UCSD-AML1 (cell line): ENCODE measurements at regions not wholly inside any gene's neighbourhood (a gene's known extent, or its start where the extent isn't known, plus 50 kb on each side); places are given as distances from the start of the nearest gene placed in this dataset.
"Not testable (repeated sequence)": the region's sequence is repeated elsewhere in the genome, so short reads cannot be mapped to it uniquely, and the experiment has no call there.

Experiments
- DNase-seq: peaks from one replicate; lab custom pipeline; 2025; ENCODE audit not compliant: unreplicated experiment; lab: John Stamatoyannopoulos, UW

DNA sequence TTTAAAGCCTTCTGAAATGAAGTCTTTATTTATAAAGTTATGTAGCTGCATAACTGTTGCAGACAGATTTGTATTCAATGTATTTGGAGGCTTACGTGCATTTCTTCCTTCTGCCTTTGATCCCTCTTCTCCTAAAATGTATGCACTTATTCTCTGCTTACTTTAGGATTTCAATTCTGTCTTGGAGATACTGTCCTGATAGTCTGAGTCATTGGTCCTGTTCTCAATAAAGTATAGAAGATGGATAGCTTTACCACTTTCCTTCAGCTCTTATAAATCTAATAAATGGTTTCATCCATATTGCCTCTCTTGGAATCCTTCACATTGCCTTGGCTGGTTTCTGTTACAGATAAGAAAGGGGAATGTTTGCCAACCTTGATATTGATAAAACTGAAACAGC lies 430.1 kb upstream of the CAMK1G start:
- no peak for DNase-seq

DNA sequence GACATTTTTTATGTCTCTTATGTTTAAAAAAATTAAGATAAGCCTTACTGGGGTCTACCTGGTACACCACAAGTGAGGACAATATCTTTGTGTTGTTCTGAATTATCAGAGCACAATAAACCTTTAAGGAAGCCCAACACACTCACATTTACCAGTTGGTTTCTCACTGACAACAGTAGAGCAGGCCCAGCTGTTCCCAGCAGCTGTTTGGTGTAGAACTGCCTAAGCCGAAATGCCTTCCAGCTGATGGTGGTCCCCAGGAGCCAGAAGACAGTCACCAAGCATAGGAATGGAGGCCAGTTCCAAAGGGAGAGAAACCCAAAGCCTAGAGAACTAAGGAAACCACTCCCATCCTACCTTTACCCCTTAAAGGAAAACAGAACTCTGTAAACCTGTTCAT lies 428.6 kb upstream of the CAMK1G start:
- no peak for DNase-seq

DNA sequence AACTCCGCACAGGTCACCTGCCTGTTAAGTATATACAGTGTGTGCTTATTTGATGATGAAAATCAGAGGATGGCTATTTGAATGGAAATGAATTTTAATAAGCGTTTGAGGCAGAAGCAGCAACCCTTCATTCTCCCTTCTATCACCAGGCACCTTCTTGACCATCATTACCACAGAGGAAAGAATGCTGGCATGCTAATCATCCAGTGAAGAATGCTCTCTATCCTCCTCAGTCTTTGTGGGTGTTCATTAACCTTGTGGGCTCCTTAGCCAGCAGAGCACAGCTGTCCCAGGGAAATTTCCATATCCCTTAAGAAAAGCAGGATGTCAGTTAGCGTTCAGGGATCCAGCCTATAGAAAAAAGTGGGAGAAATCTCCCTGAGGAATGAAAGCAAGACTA lies 428.0 kb upstream of the CAMK1G start:
- DNase-seq: no peak

DNA sequence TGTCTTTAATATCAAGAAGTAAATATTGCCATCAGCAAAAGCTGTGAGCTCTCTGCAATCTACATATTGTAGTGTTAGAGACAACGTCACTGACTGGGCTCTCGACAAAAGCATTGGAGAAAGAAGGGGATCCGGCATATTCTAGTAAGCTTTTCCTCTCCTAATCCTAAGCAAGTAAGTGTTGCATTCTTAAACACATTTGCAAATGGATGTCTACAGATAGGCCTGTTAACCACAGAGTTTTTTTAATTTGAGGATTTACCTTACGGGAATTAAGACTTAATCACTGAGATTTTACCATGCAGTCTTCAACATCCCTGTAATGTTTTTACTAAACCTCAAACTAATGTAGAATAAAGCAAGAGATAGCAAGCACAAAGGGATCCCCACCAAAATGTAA lies 426.5 kb upstream of the CAMK1G start:
- DNase-seq: no peak

DNA sequence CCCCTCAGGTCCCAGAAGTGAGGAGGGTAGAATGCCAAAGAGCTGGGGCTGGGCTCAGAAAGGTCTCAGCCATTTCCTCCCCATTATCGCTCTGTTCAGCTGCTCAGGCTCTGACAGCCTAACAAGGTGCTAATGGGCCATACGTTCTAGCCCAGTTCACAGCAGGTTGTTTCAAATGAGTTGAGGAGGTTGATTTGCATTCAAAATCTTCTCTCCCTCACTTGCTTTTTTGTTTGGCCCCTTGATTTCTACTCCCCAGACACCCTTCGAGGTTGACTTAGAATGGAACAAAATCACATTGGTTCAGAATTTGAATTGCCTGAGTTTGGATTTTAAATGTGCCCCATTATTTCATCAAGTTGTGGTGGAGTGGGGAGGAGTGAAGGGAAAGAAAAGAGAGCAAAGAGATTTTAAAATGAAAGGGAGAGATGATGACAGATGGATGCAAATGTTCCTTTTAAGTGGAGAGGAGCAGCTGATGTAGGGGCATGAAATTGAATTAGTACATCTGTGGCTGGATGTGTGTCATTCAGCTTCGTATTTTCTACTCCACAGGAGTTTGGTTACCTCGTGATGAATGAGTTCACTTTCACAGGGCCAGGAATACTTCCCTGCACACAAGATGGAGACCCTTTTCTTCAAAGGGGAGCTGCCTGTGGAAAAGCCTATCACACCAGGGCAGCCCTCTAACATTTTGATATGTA lies 425.8 kb upstream of the CAMK1G start:
- DNase-seq: no peak

DNA sequence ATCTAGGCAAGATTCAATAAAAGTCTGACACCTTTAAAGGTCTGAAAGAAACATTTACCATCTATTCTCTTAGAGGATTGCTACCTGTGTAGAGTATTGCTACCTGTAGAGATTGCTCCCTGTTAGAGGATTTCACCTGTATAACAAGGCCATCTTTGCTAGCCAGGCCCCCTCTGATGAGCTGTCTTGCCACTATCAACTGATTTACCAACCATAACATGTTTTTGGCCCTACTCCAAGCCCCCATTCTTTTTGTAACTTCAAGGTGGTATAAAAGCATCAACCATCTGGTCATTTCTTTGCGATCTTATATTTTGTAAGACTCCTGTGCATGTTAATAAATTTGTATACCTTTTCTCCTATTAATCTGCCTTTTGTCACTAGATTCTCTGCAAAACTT lies 424.7 kb upstream of the CAMK1G start:
- DNase-seq: no peak

DNA sequence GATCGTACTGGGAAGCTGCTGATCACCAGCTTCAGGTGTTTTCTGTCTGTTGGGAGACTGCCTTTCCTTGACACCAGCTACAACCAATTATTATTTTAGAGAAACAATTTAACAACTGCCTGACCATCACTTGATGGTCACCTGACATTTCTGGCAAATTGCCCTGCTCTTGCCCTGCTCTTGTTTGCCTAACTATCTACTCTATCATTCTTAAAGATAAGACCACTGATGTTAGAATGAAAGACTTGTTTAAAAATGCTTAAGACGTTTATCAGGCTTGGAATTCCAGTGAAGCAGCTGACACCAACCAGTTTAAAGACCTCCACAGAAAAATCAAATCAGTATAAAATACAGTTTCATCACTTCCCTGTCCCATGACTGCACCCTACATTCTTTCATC lies 423.3 kb upstream of the CAMK1G start:
- DNase-seq: no peak

DNA sequence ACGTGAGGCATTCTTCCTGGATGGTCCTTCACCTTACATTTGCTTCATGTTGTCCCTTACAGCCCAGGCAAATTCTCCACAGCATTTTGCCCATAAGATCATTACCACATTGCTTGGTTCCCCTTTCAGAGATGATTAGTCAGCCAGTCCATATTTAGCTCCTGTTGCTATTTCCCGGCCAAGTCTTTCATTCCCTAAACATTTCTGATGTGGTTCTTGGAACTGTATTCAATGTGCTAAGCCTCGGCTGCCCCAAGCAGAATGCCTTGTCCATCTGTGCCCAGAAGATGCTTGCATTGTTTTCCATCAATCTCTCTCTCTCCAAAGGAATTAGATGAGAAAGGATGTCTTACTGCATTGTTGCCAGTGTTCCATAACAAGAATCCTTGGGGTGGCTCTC lies 420.9 kb upstream of the CAMK1G start:
- no peak for DNase-seq

DNA sequence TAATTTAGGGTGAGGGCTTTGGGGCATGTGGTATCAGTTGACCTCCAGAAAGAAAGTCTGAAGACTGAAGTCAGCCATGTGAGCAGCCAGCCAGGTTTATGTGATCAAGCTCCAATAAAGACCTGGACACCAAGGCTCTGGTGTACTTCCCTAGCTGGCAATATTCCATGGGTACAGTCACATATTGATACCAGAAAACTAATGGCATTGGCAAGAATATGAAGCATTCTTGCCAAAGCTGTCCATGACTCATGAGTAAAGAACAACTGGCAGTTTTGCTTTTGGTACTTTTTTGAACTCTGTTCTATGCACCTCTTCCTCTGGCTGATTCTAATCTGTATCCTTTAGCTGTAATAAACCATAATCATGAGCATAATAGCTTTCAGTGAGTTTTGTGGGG lies 415.3 kb upstream of the CAMK1G start:
- no peak for DNase-seq

DNA sequence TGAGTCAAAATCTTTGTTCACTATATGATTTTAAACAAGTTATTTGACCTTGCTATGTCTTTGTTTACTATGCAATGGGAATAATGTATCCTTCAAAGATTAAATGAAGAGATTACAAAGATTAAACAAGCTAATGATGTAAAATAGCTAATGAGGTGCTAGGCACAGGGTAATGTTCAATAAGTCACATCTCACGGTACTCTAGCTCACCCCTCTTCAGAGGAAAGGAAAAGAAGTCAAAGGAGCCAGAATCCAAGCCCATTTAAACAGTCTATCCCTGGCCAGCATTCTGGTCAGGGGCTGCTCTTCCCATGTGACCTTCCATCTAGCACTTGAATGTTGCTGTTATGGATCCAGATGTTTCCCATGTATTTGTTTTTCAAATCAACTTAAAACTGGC lies 412.4 kb upstream of the CAMK1G start:
- no peak for DNase-seq

DNA sequence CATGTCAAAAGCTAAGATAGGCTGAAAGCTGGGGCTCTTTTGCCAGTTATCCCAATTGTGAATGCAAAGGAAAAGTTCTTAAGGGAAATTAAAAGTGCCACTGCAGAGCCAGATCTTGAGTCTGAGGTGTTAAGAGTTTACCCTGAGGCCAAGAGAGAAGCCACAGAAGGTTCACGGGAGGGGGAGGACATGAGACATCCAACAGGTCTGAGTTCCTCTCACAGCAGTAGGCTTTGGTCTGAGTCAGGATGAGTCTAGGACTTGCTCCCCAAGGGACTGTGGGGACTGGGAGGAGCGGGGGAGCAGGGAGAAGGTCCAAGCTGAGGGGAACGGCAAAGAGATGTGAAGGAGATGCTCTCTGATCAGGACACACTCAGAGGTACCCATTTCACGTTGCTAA lies 411.2 kb upstream of the CAMK1G start:
- no peak for DNase-seq

DNA sequence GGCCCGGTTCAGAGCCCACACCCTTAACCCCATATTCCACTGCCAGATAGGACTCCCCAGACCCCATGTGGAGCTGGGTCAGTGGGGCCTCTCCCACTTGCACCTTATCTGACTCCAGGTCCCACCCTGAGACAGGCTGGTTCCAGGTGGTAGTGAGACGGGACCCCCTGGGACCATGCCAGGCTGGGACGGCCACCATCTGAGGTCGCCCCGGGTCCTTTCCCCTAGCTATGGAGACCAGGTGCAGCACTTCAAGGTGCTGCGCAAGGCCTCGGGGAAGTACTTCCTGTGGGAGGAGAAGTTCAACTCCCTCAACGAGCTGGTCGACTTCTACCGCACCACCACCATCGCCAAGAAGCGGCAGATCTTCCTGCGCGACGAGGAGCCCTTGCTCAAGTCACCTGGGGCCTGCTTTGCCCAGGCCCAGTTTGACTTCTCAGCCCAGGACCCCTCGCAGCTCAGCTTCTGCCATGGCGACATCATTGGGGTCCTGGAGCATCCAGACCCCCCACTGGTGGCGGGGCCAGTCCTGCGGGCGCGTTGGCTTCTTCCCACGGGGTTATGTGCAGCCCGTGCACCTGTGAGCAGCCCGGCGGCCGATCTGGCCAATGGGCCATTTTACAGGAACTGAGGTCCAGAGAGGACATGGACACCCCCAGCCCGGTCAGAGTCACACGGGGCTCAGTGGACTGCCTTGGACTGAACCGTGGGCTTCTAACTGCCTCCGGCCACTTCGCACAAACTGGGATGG lies 410.5 kb upstream of the CAMK1G start:
- DNase-seq: not testable (repeated sequence)

DNA sequence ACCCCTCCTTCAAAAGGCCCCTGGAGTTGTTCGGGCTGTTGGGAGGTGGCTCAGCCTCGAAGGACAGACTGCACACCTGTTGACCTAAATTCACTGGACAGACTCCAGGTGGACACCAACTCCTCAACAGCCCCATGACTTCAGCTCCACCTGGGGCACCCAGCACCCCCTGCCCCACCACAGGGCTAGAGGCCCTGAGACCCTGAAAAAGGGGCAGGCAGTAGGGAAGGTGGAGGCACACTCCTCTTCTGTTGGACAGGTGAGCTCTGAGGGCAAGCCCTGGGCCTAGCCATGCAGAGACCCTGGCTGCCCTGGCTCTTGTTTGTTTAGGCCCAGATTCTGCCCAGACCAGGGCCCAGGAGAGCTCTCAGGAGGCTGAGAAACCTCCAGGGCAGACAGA lies 409.7 kb upstream of the CAMK1G start:
- not testable (repeated sequence) for DNase-seq

DNA sequence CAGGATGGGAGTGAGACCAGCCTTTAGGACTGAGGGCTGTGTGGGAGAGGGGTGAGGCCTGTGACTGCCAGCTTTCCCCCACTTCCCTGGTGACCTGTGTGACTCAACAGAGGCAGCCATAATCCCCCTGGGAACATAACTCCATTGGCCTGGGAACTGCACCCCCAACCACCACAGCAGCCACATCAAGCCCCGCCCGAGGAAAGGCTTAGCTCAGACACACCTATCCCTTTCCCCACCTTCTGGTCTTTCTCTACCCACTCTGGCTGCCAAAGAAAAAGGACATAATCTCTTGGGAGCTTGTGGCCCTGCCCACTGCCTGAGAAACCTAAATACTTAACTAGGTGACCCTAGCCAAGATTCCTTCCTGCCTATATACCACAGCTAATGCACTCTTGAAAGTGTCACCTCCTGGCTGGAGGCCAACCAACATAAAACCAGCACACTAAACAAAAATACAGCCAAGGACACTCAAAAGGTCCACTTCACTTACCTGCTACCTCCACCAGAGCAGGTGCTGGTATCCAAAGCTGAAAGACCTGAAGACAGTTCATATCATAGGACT lies 406.6 kb upstream of the CAMK1G start:
- no peak for DNase-seq

DNA sequence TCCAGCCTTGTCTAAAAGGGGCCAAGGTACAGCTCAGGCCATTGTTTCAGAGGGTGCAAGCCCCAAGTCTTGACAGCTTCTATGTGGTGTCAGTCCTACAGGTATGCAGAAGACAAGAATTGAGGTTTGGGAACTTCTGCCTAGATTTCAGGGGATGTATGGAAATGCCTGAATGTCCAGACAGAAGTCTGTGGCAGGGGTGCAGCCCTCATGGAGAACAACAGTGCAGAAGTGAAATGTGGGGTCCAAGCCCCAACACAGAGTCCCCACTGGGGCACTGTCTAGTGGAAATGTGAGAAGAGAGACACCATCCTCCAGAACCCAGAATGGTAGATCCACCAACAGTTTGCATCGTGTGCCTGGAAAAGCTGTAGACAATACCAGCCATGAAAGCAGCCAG lies 400.3 kb upstream of the CAMK1G start:
- DNase-seq: no peak

DNA sequence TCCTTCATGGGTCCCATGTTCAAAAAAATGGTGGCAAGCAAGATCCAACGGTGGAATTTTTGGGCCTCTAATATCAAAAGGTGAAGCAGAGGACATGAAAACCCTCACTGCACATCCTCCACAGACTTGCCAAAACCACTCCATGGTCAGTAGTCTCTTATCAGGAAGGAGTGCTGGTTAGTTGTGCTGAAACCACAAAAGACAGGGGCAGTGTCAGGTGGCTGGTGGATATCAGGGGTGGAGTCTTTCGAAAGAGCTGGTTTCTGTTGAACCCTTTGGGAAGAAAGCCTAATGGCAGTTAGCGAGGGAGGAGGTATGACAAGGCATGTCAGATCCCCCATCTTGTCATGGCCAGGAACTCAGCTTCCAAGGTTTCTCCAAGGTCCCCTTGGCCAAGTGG lies 395.9 kb upstream of the CAMK1G start:
- no peak for DNase-seq

DNA sequence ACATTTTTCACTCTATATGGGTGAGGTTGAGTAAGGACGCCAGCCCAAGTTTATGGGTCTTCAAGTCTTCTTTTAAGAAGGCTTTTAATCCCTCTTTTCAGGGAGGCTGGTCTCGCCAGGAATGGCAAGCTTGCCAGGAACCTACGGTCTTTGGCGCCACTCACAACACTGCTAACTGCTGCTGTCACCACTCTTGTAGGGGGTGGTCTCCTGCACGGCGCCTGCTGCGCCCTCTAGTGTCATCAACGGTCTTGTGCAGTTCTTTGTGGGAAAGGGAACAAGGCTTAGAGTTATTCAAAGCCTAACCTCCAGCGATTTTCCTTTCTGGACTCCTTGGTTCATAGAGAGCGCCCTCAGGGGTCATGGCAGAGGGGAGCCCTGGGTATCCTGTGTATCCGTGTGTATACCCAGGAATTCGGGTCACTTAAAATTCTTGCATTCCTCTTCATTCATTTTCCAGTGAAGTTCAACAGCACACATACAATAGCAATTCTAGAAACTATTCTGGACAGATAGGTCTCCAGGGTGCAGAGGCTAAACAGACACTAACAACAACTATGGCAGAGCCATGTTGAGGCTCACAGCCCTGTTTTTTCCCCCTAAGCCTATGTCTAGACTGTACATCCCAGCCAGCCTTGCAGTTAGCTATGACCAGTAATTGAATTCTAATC lies 392.8 kb upstream of the CAMK1G start:
- DNase-seq: peak; percentile 36

DNA sequence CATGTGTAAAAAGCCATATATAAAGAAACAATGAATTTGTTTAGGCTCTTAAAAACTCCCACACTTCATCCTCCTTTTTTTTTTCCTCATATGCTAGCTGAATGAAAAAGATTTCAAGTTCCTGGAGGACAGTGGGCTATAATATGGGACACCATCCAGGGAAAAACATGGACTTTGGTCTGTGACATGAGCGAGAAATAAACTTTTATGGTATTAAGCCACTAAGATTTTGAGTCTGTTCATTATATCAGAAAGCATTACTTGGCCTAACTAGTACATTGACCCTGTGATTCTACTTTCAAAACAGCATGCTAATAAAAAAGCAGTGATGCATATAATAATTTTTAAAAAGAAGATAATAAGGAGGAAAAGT lies 392.3 kb upstream of the CAMK1G start:
- DNase-seq: no peak

DNA sequence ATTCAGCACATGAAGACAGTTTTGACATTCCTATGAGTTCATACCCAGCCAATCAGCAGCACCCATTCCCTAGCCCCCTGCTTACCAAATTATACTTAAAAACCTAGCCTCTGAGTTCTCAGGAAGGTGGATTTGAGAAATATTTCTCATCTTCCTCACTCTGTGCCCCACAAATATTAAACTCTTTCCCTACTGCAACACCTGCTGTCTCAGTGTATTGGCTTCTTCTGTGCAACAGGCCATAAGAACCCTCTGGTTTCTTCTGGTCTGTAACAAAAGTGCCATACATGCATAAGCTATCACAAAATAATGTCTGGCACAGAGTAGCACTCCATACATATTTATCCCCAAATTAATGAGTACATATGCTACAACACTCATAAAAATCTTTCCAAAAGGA lies 387.4 kb upstream of the CAMK1G start:
- no peak for DNase-seq

DNA sequence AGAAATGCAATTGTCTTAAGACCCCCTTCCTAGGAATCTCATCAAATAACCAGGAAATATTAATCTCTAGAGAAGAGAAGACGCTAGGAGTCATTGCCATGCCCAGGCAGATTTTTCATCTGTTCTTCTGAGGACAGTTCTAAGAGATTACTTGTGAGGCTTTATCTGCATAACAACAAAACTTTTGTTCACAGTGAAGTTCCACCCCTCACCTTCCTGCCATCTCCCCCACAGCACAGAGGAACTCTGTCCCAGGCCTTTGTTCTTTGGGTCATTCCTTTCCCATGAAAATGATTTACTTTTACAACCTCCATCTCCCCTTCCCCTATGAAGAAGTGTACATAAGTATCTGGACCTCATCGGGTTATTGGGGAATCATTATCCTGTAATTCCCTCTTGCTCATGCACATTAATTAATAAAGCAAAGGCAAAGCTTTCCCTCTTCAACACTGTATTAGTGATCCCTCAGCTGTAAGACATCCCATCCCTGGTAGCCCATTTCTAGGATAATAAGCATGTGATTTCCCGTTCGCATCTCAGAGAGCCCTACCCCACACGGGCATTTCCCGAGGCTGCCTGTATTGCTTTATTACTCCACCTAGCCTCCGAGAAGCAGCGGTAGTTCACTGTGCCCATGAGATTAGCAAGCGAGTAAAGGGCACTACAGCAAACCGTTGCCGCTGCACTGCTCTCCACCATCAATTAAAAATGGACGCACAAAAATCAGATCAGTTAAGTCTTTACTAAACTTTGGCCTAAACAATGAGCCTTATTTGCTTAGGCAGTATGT lies 384.4 kb upstream of the CAMK1G start:
- no peak for DNase-seq

DNA sequence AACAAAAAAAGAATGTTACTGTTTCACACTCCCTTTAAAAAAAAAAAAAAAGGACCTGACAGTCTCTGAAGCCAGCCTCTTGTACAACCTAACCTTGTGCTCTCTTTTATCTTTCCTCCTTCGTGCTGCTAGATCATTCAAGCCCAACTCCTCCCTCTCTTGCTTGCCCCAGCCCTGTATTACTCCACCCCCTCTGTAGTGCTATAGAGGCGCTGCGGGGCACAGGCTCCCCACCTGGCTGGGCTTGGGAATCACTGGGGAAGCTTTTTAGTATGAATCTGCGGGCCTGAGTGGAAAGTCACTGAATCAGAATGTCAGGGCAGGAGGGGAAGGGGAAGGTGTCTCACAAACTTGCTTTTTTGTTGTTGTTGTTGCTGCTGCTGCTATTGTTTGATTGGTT lies 383.7 kb upstream of the CAMK1G start:
- DNase-seq: no peak
